DOHH2 (cell line): ENCODE measurements at regions not wholly inside any gene's neighbourhood (a gene's known extent, or its start where the extent isn't known, plus 50 kb on each side); places are given as distances from the start of the nearest gene placed in this dataset.

Source experiments
- H3F3A ChIP-seq: fragments of 200-600 bp; sonication (generic), shearing (Covaris generic); 2 replicates; pipeline ENCODE4 v1.6.0; 2016; ENCODE audit warnings: antibody characterized with exemption, mild to moderate bottlenecking; ENCODE audit not compliant: control insufficient read depth, insufficient read depth
- H3K27ac ChIP-seq: fragments of 200-600 bp; sonication (generic); 2 replicates; pipeline ENCODE4 v1.5.1; 2014; ENCODE audit warnings: low read depth, mild to moderate bottlenecking, low read length, moderate library complexity
- H3K27me3 ChIP-seq: fragments of 200-600 bp; sonication (generic); 2 replicates; pipeline ENCODE4 v1.6.1; 2014; ENCODE audit warnings: mild to moderate bottlenecking, low read length, mixed read lengths; ENCODE audit not compliant: control insufficient read depth
- H3K36me3 ChIP-seq: fragments of 200-600 bp; sonication (generic); 2 replicates; pipeline ENCODE4 v1.6.1; 2014; ENCODE audit warnings: mild to moderate bottlenecking, low read length, moderate library complexity, mixed read lengths; ENCODE audit not compliant: control insufficient read depth
- H3K4me1 ChIP-seq: fragments of 200-600 bp; sonication (generic); 2 replicates; pipeline ENCODE4 v1.6.1; 2014; ENCODE audit warnings: mild to moderate bottlenecking, low read length, mixed read lengths; ENCODE audit not compliant: control insufficient read depth
- H3K4me2 ChIP-seq: fragments of 200-600 bp; sonication (generic); 2 replicates; pipeline ENCODE4 v1.6.0; 2014; ENCODE audit warnings: mild to moderate bottlenecking, low read length, moderate library complexity
- H3K4me3 ChIP-seq: fragments of 200-600 bp; sonication (generic); 2 replicates; pipeline ENCODE4 v1.5.1; 2014; ENCODE audit warnings: mild to moderate bottlenecking, low read length, mixed read lengths
- H3K79me2 ChIP-seq: fragments of 200-600 bp; sonication (generic); 2 replicates; pipeline ENCODE4 v1.6.1; 2014; ENCODE audit warnings: mild to moderate bottlenecking, low read length, mixed read lengths; ENCODE audit not compliant: control insufficient read depth
- H3K9me2 ChIP-seq: fragments of 200-600 bp; sonication (generic); replicated peaks from 2 replicates; pipeline ENCODE4 v1.6.1; 2014; ENCODE audit warnings: mild to moderate bottlenecking, low read length, mixed read lengths; ENCODE audit not compliant: control insufficient read depth
- H3K9me3 ChIP-seq: fragments of 200-600 bp; sonication (generic); 2 replicates; pipeline ENCODE4 v1.6.1; 2014; ENCODE audit warnings: antibody characterized with exemption, low read length, mixed read lengths; ENCODE audit not compliant: control insufficient read depth, insufficient read depth
- H4K20me1 ChIP-seq: fragments of 200-600 bp; sonication (generic); 2 replicates; pipeline ENCODE4 v1.6.0; 2014; ENCODE audit warnings: low read depth, mild to moderate bottlenecking, antibody characterized with exemption, low read length, moderate library complexity; ENCODE audit not compliant: control insufficient read depth, insufficient read depth
- EZH2phosphoT487 ChIP-seq: fragments of 200-600 bp; sonication (generic); IDR thresholded peaks from 2 replicates; pipeline ENCODE4 v1.6.1; 2017; ENCODE audit warnings: borderline replicate concordance, mild to moderate bottlenecking, antibody characterized with exemption, low read length, moderate library complexity, mixed read lengths
- TF ChIP-seq, protein P1 (sequence below): fragments of 200-600 bp; sonication (generic); IDR thresholded peaks from one replicate; pipeline ENCODE4 v1.5.1; 2014; ENCODE audit warnings: antibody characterized with exemption, mild to moderate bottlenecking, low read depth, low read length; ENCODE audit not compliant: poor library complexity, severe bottlenecking

DNA sequence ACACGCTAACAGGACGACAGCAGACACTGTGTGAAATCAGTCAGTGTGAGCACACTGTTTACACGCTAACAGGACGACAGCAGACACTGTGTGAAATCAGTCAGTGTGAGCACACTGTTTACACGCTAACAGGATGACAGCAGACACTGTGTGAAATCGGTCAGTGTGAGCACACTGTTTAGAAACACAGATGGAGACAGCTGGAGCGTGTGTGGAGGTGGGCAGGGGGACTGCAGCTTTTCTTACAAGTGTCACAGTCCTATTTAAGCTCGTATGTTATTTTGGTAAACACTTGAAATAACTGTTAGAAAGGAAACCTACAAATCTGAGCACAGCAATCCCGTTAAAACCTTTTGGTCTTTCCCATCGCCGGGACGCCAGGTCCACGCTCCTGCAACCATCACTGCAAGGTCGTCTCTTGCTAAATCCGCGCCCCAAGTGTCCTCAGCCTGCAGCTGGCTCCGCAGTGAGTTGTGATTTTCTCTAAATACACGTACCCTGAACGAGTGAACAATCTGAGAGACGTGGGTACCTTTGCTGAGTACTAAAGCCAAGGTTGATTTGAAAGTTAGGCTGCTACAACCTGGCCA lies 58.9 kb upstream of the CTDP1 start:
- H3K27me3 ChIP-seq = peaks cover 36% of the 10 kb centered on the region

DNA sequence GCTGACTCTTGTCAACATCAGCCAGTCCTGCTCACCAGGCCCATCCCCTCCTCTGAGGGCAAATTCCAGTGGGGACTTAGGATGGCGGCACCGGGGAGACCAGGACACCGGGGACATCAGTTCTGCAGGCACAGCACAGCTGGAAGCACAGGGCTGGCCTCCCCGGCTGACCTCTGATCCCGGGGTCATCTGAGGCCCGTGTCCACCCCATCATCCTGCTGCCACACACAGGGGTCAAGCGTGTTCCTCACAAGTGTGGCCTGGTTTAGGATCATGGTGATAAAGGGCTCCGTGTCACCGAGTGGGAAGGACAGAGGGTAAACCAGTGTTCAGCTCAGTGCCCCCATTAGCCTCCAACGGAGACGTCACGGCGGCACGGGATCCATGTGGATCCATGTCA lies 58.1 kb upstream of the CTDP1 start:
- no peaks in the 10 kb centered on the region for H3K79me2 ChIP-seq
- no peak overlapping the region for H3K4me2 ChIP-seq
- TF ChIP-seq, protein P1, sequence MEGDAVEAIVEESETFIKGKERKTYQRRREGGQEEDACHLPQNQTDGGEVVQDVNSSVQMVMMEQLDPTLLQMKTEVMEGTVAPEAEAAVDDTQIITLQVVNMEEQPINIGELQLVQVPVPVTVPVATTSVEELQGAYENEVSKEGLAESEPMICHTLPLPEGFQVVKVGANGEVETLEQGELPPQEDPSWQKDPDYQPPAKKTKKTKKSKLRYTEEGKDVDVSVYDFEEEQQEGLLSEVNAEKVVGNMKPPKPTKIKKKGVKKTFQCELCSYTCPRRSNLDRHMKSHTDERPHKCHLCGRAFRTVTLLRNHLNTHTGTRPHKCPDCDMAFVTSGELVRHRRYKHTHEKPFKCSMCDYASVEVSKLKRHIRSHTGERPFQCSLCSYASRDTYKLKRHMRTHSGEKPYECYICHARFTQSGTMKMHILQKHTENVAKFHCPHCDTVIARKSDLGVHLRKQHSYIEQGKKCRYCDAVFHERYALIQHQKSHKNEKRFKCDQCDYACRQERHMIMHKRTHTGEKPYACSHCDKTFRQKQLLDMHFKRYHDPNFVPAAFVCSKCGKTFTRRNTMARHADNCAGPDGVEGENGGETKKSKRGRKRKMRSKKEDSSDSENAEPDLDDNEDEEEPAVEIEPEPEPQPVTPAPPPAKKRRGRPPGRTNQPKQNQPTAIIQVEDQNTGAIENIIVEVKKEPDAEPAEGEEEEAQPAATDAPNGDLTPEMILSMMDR = no peak
- peaks cover 45% of the 10 kb centered on the region for H3K27me3 ChIP-seq
- no peaks in the 10 kb centered on the region for H3K9me2 ChIP-seq
- H3K9me3 ChIP-seq = peaks cover 2% of the 10 kb centered on the region; the same call in 1 of the 2 replicates
- H3K36me3 ChIP-seq = no peaks in the 10 kb centered on the region
- H3K4me1 ChIP-seq = peaks cover 29% of the 10 kb centered on the region
- peaks cover 10% of the 10 kb centered on the region for H4K20me1 ChIP-seq
- H3K4me3 ChIP-seq = no peak overlapping the region
- no peak overlapping the region for H3K27ac ChIP-seq
- H3F3A ChIP-seq = peaks cover 12% of the 10 kb centered on the region

More for the DNA sequence above, 58.9 kb upstream of the CTDP1 start:
- Histone ChIP-seq H3K27ac (no peak overlapping the region), H3K36me3 (no peaks in the 10 kb centered on the region), H3K9me3 (peaks cover 2% of the 10 kb centered on the region; the same call in 1 of the 2 replicates), H3K79me2 (no peaks in the 10 kb centered on the region), H4K20me1 (peaks cover 4% of the 10 kb centered on the region; the same call in 1 of the 2 replicates), H3F3A (peaks cover 12% of the 10 kb centered on the region), H3K9me2 (no peaks in the 10 kb centered on the region), H3K4me2 (no peak overlapping the region), H3K4me1 (peaks cover 21% of the 10 kb centered on the region), H3K4me3 (no peak overlapping the region)
- TF ChIP-seq EZH2phosphoT487 = no peak
- TF ChIP-seq, protein P1 = no peak

DNA sequence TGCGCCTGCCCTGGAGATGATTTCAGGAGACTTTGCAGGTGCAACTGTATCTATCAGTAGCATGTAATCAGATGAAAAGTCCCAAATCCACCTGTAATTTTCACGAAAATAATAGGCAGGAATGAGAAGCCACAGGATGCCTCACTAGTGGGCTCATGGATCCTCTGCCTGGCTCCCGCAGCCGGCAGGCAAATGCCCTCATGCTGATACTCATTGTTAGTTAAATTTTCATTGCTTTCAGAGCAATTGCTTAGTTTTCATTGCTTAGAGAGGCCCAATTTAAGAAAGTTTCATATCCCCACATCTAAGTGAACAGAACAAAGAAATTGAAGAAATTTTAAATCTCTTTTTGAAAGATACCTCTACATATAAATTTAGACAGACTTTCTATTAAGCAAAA lies 57.6 kb upstream of the CTDP1 start:
- H3K9me3 ChIP-seq = peaks cover 2% of the 10 kb centered on the region; the same call in 1 of the 2 replicates
- no peaks in the 10 kb centered on the region for H3K79me2 ChIP-seq
- H3K27me3 ChIP-seq = peaks cover 50% of the 10 kb centered on the region
- H3F3A ChIP-seq = peaks cover 12% of the 10 kb centered on the region
- no peaks in the 10 kb centered on the region for H3K9me2 ChIP-seq
- TF ChIP-seq, protein P1 = no peak
- no peak for TF ChIP-seq EZH2phosphoT487
- H3K4me2 ChIP-seq = no peak overlapping the region
- no peaks in the 10 kb centered on the region for H3K36me3 ChIP-seq
- peaks cover 34% of the 10 kb centered on the region for H3K4me1 ChIP-seq
- H3K27ac ChIP-seq = no peak overlapping the region
- peaks cover 13% of the 10 kb centered on the region for H4K20me1 ChIP-seq
- no peak overlapping the region for H3K4me3 ChIP-seq
